Activated T-cell treated with anti-CD3 and anti-CD28 coated beads, Interleukin-2, amount 50 U/mL, for 4 hours (primary cell): ENCODE measurements at regions not wholly inside any gene's neighbourhood (a gene's known extent, or its start where the extent isn't known, plus 50 kb on each side); places are given as distances from the start of the nearest gene placed in this dataset.
"Not testable (repeated sequence)": the region's sequence is repeated elsewhere in the genome, so short reads cannot be mapped to it uniquely, and the experiment has no call there.

ENCODE experiments used
- ATAC-seq, 2 donors: fragments of 200-7000 bp; cut with Tn5 transposase; one replicate each; pipeline ENCODE4 v1.10.0; 2021
- DNase-seq: peaks from one replicate; pipeline ENCODE4 v3.0.0-alpha.2; 2020
- H3K27me3 Mint-ChIP-seq: one replicate; pipeline ENCODE4 v1.8.0; 2021; ENCODE audit warnings: low read depth, mixed read lengths
- H3K36me3 Mint-ChIP-seq: one replicate; pipeline ENCODE4 v1.8.0; 2022; ENCODE audit warnings: mixed read lengths; ENCODE audit not compliant: insufficient read depth
- H3K4me1 Mint-ChIP-seq: one replicate; pipeline ENCODE4 v1.8.0; 2021; ENCODE audit warnings: low read depth, mixed read lengths
- H3K4me3 Mint-ChIP-seq: one replicate; pipeline ENCODE4 v1.8.0; 2021; ENCODE audit warnings: mild to moderate bottlenecking, moderate library complexity, mixed read lengths
- H3K9me3 Mint-ChIP-seq: one replicate; pipeline ENCODE4 v1.8.0; 2021; ENCODE audit warnings: mixed read lengths

DNA sequence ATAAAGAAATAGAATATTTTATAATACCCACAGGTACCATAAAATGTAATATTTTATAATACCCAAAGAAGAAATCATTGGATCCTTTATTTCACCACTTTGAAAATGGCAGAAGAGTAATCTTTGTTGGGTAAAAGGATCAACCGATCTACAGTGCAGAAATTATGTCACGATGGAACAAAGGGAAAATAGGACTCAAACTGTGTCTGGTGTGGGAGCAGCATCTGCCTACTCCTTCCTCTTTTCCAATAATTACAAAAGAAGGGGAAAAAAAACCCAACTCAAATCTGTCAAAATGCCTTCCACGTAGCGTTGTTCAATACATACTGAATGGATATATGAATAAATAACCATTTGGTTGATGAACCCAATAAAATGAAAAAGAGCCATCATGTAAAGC lies 492.6 kb upstream of the TBL1XR1 start:
- peaks cover 6% of the 10 kb centered on the region for H3K4me1 Mint-ChIP-seq
- no peak for ATAC-seq
- no peak overlapping the region for H3K4me3 Mint-ChIP-seq
- no peaks in the 10 kb centered on the region for H3K36me3 Mint-ChIP-seq
- no peak for DNase-seq
- H3K9me3 Mint-ChIP-seq: no peaks in the 10 kb centered on the region
- no peaks in the 10 kb centered on the region for H3K27me3 Mint-ChIP-seq

DNA sequence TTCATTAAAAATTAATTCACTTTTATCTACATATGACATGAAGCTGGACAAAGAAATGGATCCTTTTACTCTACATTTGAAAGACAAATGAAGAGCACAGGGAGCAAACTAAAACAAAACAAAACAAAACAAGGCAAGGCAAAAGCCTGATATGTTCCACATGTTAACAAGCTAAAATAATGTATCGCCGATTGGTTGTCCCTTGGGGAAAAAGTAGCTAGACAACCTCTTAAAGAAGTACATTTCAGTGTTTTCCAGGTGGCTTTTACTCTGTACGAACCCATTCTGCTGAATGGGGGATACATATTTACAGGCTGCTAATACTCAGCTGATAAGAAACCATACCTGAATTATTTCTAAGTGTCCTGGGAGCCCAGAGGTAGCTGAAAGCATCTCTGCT lies 493.0 kb upstream of the TBL1XR1 start:
- H3K36me3 Mint-ChIP-seq: no peaks in the 10 kb centered on the region
- H3K27me3 Mint-ChIP-seq: no peaks in the 10 kb centered on the region
- no peaks in the 10 kb centered on the region for H3K9me3 Mint-ChIP-seq
- H3K4me1 Mint-ChIP-seq: peaks cover 6% of the 10 kb centered on the region
- DNase-seq: no peak
- no peak for ATAC-seq
- no peak overlapping the region for H3K4me3 Mint-ChIP-seq

DNA sequence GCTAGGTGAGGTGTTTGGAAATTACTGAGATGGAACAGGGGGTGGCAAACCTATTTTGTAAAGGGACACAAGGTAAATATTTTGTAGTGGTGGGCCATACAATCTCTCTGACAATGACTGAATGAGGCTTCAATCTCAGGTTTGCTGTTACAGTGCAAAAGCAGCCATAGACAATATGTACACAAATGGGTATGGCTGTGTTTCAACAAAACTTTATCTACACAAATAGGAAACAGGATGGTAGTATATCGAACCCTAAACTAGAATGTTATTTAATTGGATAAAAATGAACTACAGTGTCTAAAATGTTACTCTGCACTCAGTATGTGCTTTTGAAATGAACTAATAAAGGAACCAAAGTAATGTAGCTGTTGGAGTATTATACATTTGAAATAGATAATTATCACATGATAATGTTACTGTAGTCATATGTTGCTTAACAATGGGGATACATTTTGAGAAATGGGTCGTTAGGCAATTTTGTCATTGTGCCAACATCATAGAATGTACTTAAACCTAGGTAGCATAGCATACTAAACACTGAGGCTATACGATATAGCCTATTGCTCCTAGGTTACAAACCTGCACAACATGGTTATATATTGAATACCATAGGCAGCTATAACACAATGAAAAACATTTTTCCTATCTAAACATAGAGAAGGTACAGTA lies 495.2 kb upstream of the TBL1XR1 start:
- DNase-seq (no peak), ATAC-seq (no peak)
- Mint-ChIP-seq H3K9me3 (no peaks in the 10 kb centered on the region), H3K27me3 (no peaks in the 10 kb centered on the region), H3K36me3 (no peaks in the 10 kb centered on the region), H3K4me3 (no peak overlapping the region), H3K4me1 (peaks cover 6% of the 10 kb centered on the region)

DNA sequence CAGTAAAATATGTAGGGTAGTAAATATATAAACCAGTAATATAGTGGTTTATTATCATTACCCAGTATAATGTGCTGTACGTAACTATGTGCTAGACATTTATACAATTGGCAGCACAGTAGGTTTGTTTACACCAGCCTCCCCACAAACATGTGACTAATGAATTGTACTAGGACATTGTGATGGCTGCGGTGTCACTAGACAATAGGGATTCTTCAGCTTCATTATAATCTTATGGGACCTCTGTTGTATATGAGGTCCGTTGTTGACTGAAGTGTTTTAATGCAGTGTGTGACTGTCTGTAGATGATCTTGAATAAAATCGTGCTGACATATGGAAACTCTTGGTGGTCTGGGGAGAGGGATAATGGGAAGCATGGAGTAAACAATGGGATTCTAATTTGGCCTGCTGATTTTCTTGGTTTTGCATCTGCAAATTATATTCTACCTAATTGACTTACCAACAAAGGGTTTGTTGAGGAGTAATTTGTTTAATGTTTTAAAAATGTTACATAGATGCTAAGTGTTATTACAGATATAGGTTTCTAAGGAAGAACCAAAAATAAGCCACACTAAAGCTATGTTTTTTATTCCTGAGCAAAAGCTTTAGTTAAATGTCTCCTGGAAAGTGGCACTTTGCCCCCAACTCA lies 496.5 kb upstream of the TBL1XR1 start:
- Mint-ChIP-seq H3K4me1 (peaks cover 6% of the 10 kb centered on the region), H3K27me3 (no peaks in the 10 kb centered on the region), H3K36me3 (no peaks in the 10 kb centered on the region), H3K9me3 (no peaks in the 10 kb centered on the region), H3K4me3 (no peak overlapping the region)
- ATAC-seq (no peak), DNase-seq (no peak)

DNA sequence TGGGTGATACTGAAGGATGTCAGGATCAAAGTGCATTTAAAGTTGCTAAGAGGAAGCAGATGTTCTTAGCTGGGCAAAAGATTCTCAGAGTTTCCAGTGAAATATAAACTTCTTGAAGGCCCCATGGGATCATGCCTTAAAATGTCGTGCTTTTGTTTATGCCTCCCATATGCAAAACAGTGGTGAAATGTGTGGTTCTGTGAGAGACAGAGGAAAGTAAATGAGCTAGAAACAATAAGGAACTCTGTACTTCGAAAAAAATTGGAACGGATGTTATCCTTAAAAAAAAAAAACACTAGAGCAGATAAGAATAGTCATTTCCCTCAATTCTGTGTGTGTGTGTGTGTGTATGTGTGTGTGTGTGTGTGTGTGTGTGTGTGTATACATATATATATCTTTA lies 497.0 kb upstream of the TBL1XR1 start:
- peaks cover 6% of the 10 kb centered on the region for H3K4me1 Mint-ChIP-seq
- H3K9me3 Mint-ChIP-seq: no peaks in the 10 kb centered on the region
- no peaks in the 10 kb centered on the region for H3K27me3 Mint-ChIP-seq
- no peak overlapping the region for H3K4me3 Mint-ChIP-seq
- peaks cover under 1% of the 10 kb centered on the region for H3K36me3 Mint-ChIP-seq
- ATAC-seq (no peak), DNase-seq (no peak)

DNA sequence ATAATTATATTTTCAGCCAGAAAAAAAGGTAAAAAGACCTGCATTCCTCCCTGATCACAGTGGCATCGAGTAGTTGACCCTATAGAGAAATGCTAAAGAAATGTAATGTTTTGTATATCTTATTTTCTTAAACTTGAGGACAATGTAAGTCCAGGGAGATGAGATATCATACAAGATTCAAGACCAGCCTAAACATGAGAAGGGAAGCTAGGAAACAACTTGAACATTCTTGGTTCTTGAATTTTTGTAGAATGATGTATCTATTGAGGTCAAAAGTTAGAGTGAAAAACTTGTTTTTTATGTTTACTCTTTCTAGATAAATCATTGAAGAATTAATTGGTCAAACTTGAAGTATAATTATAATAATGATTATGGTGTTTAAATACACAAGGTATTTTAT lies 497.7 kb upstream of the TBL1XR1 start:
- H3K27me3 Mint-ChIP-seq: no peaks in the 10 kb centered on the region
- ATAC-seq (no peak), DNase-seq (no peak)
- no peak overlapping the region for H3K4me3 Mint-ChIP-seq
- no peaks in the 10 kb centered on the region for H3K9me3 Mint-ChIP-seq
- peaks cover 6% of the 10 kb centered on the region for H3K4me1 Mint-ChIP-seq
- peaks cover 1% of the 10 kb centered on the region for H3K36me3 Mint-ChIP-seq

DNA sequence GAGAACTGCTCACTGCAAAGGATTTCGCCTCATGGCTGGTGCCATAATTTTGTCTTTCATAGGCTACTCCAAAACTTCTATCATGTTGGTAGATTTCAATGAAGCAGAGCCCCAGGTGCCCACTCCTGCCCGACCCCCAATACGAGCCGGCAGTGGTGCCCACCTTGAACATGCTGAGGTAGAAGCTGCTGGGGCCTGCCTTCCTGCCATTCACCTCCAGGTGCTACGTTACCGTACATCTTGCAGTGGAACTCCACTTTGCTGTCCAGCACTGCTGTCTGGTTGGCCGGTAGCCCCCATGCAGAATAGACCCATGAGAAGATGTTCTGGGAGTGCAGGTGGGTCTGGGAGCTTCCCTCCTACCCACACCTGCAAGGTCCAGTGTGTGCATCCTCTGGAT lies 502.8 kb upstream of the TBL1XR1 start:
- no peak for DNase-seq
- no peak for ATAC-seq
- H3K4me3 Mint-ChIP-seq: no peak overlapping the region
- peaks cover 1% of the 10 kb centered on the region for H3K36me3 Mint-ChIP-seq
- H3K4me1 Mint-ChIP-seq: peaks cover 2% of the 10 kb centered on the region
- no peaks in the 10 kb centered on the region for H3K9me3 Mint-ChIP-seq
- H3K27me3 Mint-ChIP-seq: no peaks in the 10 kb centered on the region

DNA sequence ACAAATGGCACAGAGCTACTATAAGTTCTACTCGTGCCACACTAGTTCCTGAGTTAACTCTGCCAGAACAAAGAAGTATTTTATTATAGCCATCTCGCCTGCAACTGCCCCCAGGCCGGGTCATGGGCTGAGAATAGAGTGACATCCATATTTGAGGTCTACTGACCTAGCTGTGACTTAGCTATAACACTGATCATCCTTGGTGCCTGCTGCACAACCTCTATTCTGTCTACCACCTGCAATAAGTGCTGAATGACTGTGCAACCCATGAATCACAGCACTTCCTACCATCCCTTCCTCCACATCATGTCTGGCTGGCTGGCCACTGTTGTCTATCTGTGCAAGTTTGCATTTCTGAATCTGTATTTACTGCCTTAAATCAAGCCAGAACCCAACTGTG lies 506.5 kb upstream of the TBL1XR1 start:
- Mint-ChIP-seq H3K9me3 (no peaks in the 10 kb centered on the region), H3K4me3 (no peak overlapping the region), H3K27me3 (no peaks in the 10 kb centered on the region), H3K4me1 (peaks cover 2% of the 10 kb centered on the region), H3K36me3 (peaks cover 1% of the 10 kb centered on the region)
- peak in 1 of 2 donors; percentile 72 for ATAC-seq
- DNase-seq: no peak

DNA sequence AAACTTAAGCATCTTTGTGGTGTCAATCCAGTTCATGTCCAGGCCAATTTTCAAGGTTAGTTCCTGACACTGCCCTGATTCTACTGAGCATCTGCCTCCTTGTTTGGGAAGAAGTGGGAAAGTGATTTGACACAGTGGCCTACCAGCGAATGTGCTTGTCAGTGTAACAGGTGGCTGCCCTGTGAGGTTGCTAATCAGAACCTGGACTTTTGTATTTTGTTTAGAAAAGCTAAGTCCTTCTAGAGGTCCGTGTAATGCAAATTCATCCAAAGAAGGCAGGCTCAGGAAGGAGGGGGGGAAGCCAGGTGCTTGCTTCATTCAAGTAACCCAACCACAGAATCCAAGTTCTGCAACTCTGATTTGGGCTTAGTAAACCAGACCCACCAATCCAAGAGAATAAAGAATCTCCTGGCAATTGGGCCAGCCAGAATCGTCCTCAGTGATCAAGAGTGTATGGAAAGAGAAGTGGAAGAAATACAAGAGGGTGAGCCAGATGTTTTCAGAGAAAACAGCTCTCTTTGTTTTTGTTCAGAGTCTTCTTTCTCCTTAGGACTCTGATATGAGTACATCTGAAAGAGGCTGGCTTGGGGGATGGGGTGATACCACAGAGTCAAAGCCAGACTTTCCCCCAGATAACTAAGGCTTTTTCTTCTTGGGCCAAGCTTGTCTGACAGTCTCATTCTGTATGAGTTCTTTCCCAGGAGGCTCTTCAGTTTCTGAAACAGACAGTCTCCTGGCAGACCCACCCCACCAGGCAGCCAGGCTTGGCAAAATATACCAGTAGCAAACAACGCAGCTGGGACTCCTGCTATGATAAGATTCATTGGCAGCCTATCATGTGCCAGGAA lies 508.9 kb upstream of the TBL1XR1 start:
- DNase-seq (no peak), ATAC-seq (no peak)
- peaks cover 2% of the 10 kb centered on the region for H3K4me1 Mint-ChIP-seq
- H3K4me3 Mint-ChIP-seq: no peak overlapping the region
- no peaks in the 10 kb centered on the region for H3K27me3 Mint-ChIP-seq
- H3K9me3 Mint-ChIP-seq: no peaks in the 10 kb centered on the region
- H3K36me3 Mint-ChIP-seq: no peaks in the 10 kb centered on the region

DNA sequence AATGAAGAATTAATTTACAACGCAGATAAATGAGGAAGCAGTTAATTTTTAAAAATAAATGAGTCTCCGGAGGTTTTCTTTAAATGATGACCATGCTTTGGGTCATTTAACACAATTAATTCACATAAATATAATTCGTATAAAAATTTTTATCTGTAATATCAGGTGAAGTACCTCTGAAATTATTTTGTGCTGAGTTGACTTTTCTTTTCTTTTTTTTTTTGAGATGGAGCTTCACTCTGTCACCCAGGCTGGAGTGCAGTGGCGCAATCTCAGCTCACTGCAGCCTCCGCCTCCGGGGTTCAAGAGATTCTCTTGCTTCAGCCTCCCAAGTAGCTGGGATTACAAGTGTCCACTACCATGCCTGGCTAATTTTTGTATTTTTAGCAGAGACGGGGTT lies 512.2 kb upstream of the TBL1XR1 start:
- H3K36me3 Mint-ChIP-seq, DNase-seq, H3K9me3 Mint-ChIP-seq, H3K4me1 Mint-ChIP-seq, ATAC-seq, H3K27me3 Mint-ChIP-seq, H3K4me3 Mint-ChIP-seq: not testable (repeated sequence)

DNA sequence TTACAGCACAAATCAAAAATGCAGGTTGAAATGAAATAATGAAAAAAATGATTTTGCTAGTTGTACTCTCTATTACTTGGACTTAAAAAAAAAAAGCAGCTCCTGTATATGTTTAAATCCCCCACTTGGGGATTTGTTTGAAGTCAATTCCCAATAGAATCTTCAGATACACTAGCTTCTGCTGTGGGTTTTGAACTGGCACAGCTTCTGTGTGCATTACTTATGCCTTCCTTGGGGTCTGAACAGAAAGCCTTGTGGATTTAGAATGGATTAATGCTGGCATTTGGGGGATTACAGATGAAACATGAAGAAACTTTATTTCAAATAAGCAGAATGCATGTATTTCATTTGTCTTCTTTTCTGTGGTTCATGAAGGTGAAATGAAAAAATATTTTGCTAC lies 513.2 kb upstream of the TBL1XR1 start:
- Mint-ChIP-seq H3K9me3 (no peaks in the 10 kb centered on the region), H3K27me3 (no peaks in the 10 kb centered on the region), H3K36me3 (no peaks in the 10 kb centered on the region), H3K4me3 (no peak overlapping the region), H3K4me1 (no peaks in the 10 kb centered on the region)
- DNase-seq (no peak), ATAC-seq (no peak)

DNA sequence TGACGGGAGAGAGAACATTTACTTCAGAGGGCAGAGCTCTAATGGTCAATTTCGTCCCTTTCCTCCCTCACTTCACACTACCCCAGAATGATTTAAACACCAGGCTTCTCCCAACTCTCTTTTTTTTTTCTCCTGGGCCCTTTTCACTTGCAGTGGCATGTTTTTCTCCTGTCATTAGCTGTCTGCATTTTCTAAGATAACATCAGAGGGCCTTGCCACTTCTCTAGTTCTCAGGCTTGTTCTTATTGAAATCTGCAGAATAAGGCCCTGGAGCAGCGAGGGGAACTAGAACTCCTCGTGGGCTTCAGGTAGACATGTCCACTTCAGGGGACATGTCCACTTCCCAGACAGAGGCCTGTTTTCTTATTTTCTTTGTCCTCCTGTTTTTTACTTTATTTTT lies 514.4 kb upstream of the TBL1XR1 start:
- H3K9me3 Mint-ChIP-seq: no peaks in the 10 kb centered on the region
- H3K27me3 Mint-ChIP-seq: no peaks in the 10 kb centered on the region
- no peak for ATAC-seq
- no peak for DNase-seq
- no peaks in the 10 kb centered on the region for H3K4me1 Mint-ChIP-seq
- H3K4me3 Mint-ChIP-seq: no peak overlapping the region
- H3K36me3 Mint-ChIP-seq: no peaks in the 10 kb centered on the region

DNA sequence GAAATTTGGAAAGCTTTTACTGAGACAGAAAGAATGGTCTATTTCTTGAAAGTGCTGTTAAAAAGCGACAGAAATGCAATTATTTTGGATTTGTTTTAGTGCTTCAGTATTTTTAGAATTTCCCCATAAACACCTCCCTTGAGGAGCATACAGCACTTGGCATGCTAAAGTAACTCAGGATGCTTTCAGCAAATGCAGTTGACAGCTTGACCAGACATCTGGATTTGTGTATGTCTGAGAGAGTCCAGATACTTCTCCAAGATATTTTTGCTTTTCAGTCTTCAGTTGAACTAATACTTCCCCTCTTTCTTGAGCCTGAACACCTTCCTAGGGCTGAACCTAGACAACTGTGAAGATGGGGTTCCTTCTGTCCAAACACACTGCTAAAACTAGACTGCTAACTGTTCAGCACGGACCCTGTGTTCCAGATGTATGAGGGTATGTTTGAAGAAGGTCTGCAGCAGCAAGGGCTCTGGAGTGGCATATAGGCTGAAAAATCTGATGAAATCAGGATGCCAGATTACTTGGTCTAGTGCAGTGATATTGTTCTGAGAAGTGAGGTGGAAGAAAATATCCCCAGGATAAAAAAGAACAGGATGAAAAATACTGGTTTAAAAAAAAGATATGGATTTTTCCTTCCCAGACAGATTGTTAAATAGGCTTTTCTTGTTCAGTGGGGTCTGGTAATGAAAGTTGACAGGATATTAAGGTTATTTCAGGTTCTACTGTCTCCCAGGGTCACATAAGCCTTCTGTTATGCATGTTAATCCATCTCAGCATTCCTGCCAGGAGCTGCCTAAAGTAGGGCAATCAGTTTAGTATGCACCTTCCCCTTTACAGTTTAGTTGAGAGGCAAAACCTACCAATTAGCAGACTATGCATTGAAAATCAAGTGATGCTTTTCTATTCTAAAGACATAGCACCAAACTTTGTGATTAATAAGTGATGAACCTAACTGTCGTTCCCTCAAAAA lies 516.9 kb upstream of the TBL1XR1 start:
- Mint-ChIP-seq H3K4me1 (no peaks in the 10 kb centered on the region), H3K4me3 (no peak overlapping the region), H3K9me3 (no peaks in the 10 kb centered on the region), H3K36me3 (no peaks in the 10 kb centered on the region), H3K27me3 (no peaks in the 10 kb centered on the region)
- no peak for DNase-seq
- ATAC-seq: no peak

DNA sequence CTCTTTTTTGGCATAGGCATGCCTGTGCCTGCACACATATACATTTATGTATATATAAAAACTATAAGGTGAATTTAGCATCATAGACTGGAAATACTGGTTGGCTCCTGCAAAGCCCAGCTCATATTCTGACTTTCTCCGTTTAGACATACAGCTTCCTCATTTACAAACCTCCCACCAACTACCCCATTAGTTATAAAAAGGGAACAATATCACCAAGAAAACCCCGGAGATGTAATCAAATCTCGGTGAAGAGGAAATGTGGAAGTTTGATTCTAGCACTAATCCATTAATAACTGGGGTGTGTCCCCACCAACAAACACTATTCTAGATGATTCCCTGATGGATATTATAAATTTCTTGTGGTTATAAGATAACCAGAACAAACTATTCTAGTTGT lies 517.7 kb upstream of the TBL1XR1 start:
- H3K36me3 Mint-ChIP-seq: no peaks in the 10 kb centered on the region
- H3K4me1 Mint-ChIP-seq: no peaks in the 10 kb centered on the region
- H3K4me3 Mint-ChIP-seq: no peak overlapping the region
- no peaks in the 10 kb centered on the region for H3K9me3 Mint-ChIP-seq
- H3K27me3 Mint-ChIP-seq: no peaks in the 10 kb centered on the region
- no peak for DNase-seq
- no peak for ATAC-seq
